Suppressor macrophage treated with lipopolysaccharide for 4 hours (primary cell): ENCODE measurements at regions not wholly inside any gene's neighbourhood (a gene's known extent, or its start where the extent isn't known, plus 50 kb on each side); places are given as distances from the start of the nearest gene placed in this dataset.

ENCODE experiments used
- DNase-seq: peaks from one replicate; pipeline ENCODE4 v3.0.0-alpha.2; 2020

GRCh38 chr10:109474261-109474660 lies 449.1 kb downstream of the XPNPEP1 start:
- DNase-seq, result no peak

- no peak for DNase-seq
Measured at GRCh38 chr10:109467551-109467950, 455.8 kb downstream of the XPNPEP1 start.

- no peak for DNase-seq
Measured at GRCh38 chr10:109464949-109465348, 458.4 kb downstream of the XPNPEP1 start.

GRCh38 chr10:109457302-109457638 lies 466.0 kb downstream of the XPNPEP1 start:
- DNase-seq, result no peak

GRCh38 chr10:109456566-109457301 lies 466.6 kb downstream of the XPNPEP1 start:
- no peak for DNase-seq

- DNase-seq, result no peak
Measured at GRCh38 chr10:109454691-109455090, 468.6 kb downstream of the XPNPEP1 start.

GRCh38 chr10:109451879-109452278 lies 471.4 kb downstream of the XPNPEP1 start:
- no peak for DNase-seq

- DNase-seq, result no peak
Measured at GRCh38 chr10:109450702-109451101, 472.6 kb downstream of the XPNPEP1 start.

- no peak for DNase-seq
Measured at GRCh38 chr10:109433434-109433833, 489.9 kb downstream of the XPNPEP1 start.

GRCh38 chr10:109432281-109432680 lies 491.0 kb downstream of the XPNPEP1 start:
- DNase-seq, result no peak

- DNase-seq, result no peak
Measured at GRCh38 chr10:109430799-109431198, 492.5 kb downstream of the XPNPEP1 start.

- DNase-seq, result no peak
Measured at GRCh38 chr10:109430043-109430760, 493.1 kb downstream of the XPNPEP1 start.

- DNase-seq, result no peak
Measured at GRCh38 chr10:109428775-109429491, 494.4 kb downstream of the XPNPEP1 start.

GRCh38 chr10:109427411-109427810 lies 495.9 kb downstream of the XPNPEP1 start:
- DNase-seq, result no peak

GRCh38 chr10:109426987-109427386 lies 496.3 kb downstream of the XPNPEP1 start:
- DNase-seq, result no peak

- DNase-seq, result no peak
Measured at GRCh38 chr10:109418795-109419194, 504.5 kb downstream of the XPNPEP1 start.

- DNase-seq, result no peak
Measured at GRCh38 chr10:109417803-109418202, 505.5 kb downstream of the XPNPEP1 start.

- no peak for DNase-seq
Measured at GRCh38 chr10:109412353-109412752, 511.0 kb downstream of the XPNPEP1 start.

GRCh38 chr10:109411917-109412316 lies 511.4 kb downstream of the XPNPEP1 start:
- no peak for DNase-seq

GRCh38 chr10:109405338-109405737 lies 518.0 kb downstream of the XPNPEP1 start:
- DNase-seq, result no peak

GRCh38 chr10:109403551-109403950 lies 519.8 kb downstream of the XPNPEP1 start:
- no peak for DNase-seq

- no peak for DNase-seq
Measured at GRCh38 chr10:109393425-109393824, 529.9 kb downstream of the XPNPEP1 start.

GRCh38 chr10:109386921-109387320 lies 536.4 kb downstream of the XPNPEP1 start:
- DNase-seq, result no peak

GRCh38 chr10:109386101-109386500 lies 537.2 kb downstream of the XPNPEP1 start:
- no peak for DNase-seq
